HAP-1 (cell line): ENCODE measurements at regions not wholly inside any gene's neighbourhood (a gene's known extent, or its start where the extent isn't known, plus 50 kb on each side); places are given as distances from the start of the nearest gene placed in this dataset.
A peak's percentile ranks its signal among the peaks of the same experiment; 100 is the strongest.

Experiments used
- DNase-seq, 2 experiments: peaks; one replicate each; pipeline ENCODE4 v3.0.0-alpha.2; 2016 to 2020; ENCODE audit warnings: low spot score in 2 of 2
- H3K27me3 ChIP-seq: fragments of 250-450 bp; sonication (Bioruptor Pico); 2 replicates; pipeline ENCODE4 v1.5.1; 2020; ENCODE audit warnings: low read depth, mild to moderate bottlenecking, moderate library complexity
- H3K36me3 ChIP-seq: fragments of 250-450 bp; sonication (Bioruptor Pico); replicated peaks from 2 replicates; pipeline ENCODE4 v1.5.1; 2020; ENCODE audit warnings: mild to moderate bottlenecking
- H3K4me1 ChIP-seq: fragments of 250-450 bp; sonication (Bioruptor Pico); 2 replicates; pipeline ENCODE4 v1.5.1; 2020; ENCODE audit warnings: mild to moderate bottlenecking
- H3K4me3 ChIP-seq: fragments of 250-450 bp; sonication (Bioruptor Pico); 2 replicates; pipeline ENCODE4 v1.5.1; 2020; ENCODE audit warnings: mild to moderate bottlenecking, moderate library complexity
- H3K9me3 ChIP-seq: fragments of 250-450 bp; sonication (Bioruptor Pico); 2 replicates; pipeline ENCODE4 v1.5.1; 2020; ENCODE audit warnings: mild to moderate bottlenecking, moderate library complexity
- in situ Hi-C: fragments of 300-500 bp; cut with MboI; formaldehyde crosslinking; loops from 3 replicates; pipeline ENCODE4 v1.14.3; 2020; ENCODE audit warnings: low sequenced_read_pairs, inconsistent platforms, mixed read lengths

DNA sequence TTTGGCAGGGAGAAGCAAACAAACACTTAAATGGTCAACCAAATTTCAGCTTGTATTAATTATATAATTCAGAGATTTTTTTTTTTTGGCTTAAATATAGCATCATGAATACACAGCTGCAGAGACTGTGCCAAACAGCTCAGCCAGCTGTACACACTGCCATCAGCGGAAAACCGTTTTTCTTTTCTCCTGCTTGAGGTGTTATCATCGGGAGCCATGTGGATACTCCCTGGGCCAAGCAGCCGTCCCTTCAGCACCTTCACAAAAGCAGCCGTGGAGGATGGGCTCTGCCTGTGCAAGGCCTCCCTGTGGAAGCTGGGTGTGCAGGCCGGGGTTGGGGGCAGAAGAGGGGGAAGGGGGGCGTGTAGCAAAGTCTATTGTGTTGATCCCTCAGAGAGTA, 85.0 kb downstream of the NUF2 start:
- in situ Hi-C loops: loop anchor here (25.0 kb wide), 3 partner anchors 131 to 1381 kb away; no protein-coding TSS in a partner anchor
- DNase-seq: no peak
- no peaks in the 10 kb centered on the region for H3K27me3 ChIP-seq

DNA sequence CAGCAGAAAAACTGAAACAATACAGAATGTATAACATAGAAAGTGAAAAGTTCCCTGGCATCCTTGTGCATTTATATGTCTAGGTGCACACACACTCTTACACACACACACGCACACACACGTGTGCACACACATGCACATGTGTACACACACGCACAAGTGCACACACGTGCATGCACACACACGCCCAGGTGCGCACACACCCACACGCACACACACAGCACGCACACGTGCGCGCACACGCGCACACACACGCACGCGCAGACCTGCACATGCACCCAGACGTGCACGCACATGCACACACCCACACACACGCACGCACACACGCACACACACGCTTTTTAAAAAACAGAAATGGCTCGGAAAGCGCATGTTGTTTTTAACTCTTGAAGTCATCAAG, 86.5 kb downstream of the NUF2 start:
- H3K27me3 ChIP-seq: no peaks in the 10 kb centered on the region
- H3K36me3 ChIP-seq: no peaks in the 10 kb centered on the region
- in situ Hi-C loops: loop anchor here (25.0 kb wide), 3 partner anchors 129 to 1379 kb away; no protein-coding TSS in a partner anchor
- no peaks in the 10 kb centered on the region for H3K9me3 ChIP-seq
- no peaks in the 10 kb centered on the region for H3K4me1 ChIP-seq
- DNase-seq: no peak
- no peak overlapping the region for H3K4me3 ChIP-seq

More for the DNA sequence above, 85.0 kb downstream of the NUF2 start:
- Histone ChIP-seq H3K4me3 (no peak overlapping the region), H3K9me3 (no peaks in the 10 kb centered on the region), H3K4me1 (no peaks in the 10 kb centered on the region), H3K36me3 (no peaks in the 10 kb centered on the region)

DNA sequence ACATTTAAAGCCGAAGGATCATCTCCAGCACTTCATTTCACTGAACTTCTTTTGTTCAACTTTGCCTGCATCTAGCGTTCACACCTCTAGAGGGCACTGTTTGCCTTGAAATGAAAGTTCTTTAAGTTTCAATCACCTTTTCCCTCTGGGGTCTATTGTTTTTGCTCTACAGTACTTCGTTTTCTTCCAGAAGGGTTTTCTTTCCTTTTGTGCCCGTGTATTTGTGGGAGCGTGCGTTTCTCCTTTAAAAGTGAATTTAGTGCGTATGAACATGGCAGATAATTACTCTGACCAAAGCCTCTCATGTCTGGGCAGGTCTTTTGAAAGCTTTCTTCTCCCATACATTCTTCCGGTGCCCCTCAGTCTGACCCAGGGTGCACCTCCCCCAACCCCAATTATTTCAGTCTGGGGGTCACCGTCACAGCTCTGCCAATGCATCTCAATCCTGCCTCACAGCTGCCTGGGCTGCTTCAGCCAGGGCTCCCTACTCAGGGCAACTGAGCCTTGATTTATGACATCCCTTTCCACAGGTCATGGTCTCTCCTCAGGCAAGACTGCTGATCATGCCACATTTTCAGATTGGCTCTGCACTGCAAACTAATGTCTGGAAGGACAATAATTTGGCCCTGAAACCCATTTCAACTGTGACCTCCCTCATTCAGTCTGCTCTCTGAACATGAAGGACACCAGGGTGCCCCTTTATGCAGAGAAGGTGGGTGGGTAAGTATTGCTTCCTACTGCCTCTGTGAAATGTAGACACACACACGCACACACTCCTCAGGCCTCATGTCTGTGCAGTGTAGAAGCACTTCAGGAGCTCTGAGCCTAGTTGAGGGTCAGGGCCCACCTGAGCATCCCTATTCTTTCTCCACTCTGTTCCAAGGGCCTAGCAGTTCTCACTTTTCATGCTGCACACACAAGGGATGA, 88.6 kb downstream of the NUF2 start:
- in situ Hi-C loops: loop anchor here (10.0 to 25.0 kb wide), 4 partner anchors 127 to 1377 kb away; no protein-coding TSS in a partner anchor
- Histone ChIP-seq H3K4me3 (no peak overlapping the region), H3K4me1 (no peaks in the 10 kb centered on the region)

DNA sequence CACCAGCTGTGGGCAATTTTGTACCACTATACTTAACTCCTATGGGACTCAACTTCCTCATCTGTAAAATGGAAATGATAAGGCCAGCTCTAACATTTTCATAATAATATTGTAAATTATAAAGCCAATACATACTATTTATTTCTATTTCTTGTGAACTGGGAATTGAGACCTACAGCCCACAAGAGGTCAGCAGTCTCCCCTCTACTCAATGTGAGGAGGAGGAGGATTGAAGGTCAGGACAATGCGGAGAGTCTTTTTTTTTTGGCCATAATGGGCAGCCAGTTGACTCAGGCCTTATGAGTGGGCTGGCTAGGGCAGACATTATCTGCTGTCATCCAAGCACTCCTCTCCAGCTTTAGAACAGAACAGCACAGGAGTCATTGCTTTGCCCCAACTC, 90.5 kb downstream of the NUF2 start:
- H3K4me1 ChIP-seq: no peaks in the 10 kb centered on the region
- in situ Hi-C loops: loop anchor here (10.0 to 25.0 kb wide), 4 partner anchors 125 to 1375 kb away; no protein-coding TSS in a partner anchor
- DNase-seq: no peak
- no peaks in the 10 kb centered on the region for H3K9me3 ChIP-seq
- no peak overlapping the region for H3K4me3 ChIP-seq
- no peaks in the 10 kb centered on the region for H3K27me3 ChIP-seq
- no peaks in the 10 kb centered on the region for H3K36me3 ChIP-seq

More for the DNA sequence above, 88.6 kb downstream of the NUF2 start:
- Histone ChIP-seq H3K36me3 (no peaks in the 10 kb centered on the region), H3K9me3 (no peaks in the 10 kb centered on the region), H3K27me3 (no peaks in the 10 kb centered on the region)
- peak; percentile 72 to 81 for DNase-seq

DNA sequence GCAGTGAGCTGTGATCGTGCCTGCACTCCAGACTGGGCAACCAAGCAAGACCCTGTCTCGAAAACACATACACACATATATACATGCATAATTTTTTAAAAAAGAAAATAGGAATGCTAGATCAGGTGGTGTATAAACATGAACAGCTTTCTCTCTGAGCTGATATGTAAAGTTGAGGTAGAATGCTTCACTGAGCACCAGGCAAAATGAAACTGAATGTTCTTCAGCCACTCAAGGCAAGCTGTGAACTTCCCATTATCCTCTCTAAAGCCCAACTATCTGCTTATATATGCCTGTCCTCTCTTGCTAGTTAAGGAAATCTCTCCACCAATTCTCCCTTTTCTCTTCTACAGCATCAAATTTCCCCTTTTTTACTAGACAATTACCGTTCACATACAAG, 93.0 kb downstream of the NUF2 start:
- H3K4me1 ChIP-seq: no peaks in the 10 kb centered on the region
- DNase-seq: no peak
- H3K9me3 ChIP-seq: no peaks in the 10 kb centered on the region
- no peaks in the 10 kb centered on the region for H3K27me3 ChIP-seq
- H3K36me3 ChIP-seq: no peaks in the 10 kb centered on the region
- in situ Hi-C loops: loop anchor here (10.0 to 25.0 kb wide), 4 partner anchors 123 to 1373 kb away; no protein-coding TSS in a partner anchor
- no peak overlapping the region for H3K4me3 ChIP-seq

DNA sequence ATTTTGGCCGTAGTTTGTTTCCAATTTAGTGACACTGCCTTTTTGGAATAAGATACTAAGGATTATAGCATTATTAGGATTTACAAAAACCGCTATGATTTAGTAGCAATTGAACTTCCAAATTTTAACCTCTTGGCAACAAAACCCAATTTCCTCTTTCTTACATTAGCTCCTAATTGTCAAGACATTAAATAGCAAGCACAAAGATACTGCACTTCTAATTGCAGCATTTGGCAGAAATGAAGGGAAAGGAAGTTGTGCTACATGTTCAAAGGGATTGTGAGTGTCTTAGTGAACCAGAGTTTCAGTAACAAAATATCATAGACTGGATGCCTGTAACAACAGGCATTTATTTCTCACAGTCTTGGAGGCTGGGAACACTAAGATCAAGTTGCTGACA, 99.9 kb downstream of the NUF2 start:
- H3K9me3 ChIP-seq: no peaks in the 10 kb centered on the region
- H3K27me3 ChIP-seq: no peaks in the 10 kb centered on the region
- in situ Hi-C loops: loop anchor here (25.0 kb wide), 3 partner anchors 116 to 1366 kb away; no protein-coding TSS in a partner anchor
- no peaks in the 10 kb centered on the region for H3K36me3 ChIP-seq
- H3K4me3 ChIP-seq: no peak overlapping the region
- no peak for DNase-seq
- peaks cover 5% of the 10 kb centered on the region for H3K4me1 ChIP-seq

DNA sequence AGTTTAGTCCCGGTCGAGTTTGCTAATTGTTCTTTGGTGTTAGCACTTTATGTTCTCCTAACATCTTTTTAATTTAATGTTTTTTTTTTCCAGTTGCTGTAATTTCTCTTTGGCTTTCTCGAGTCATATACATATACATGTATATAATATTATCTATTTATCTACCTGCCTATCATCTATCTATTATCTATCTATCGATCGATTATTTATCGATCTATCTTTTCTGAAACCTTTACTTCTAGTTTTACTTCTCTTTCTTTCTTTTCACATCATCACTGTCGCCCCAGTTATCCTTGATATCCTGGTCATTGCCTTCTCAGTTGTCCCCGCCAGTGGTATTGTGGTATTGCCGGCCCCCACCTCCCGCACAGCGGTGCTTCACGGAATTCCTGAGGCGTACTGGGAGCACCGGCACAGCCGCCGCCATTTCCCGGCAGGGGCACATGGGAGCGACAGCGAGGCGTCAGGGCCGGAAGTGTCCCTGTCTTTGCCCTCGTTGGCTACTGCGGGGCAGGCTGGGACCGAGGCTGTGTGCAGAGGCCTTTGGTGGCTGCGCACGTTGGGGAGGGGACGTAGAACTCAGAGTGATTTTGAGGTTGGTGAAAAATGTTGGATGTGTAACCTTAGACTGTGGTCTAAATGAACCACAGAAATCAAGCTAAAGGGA, 101.1 kb downstream of the NUF2 start:
- H3K4me3 ChIP-seq: no peak overlapping the region
- no peaks in the 10 kb centered on the region for H3K36me3 ChIP-seq
- in situ Hi-C loops: loop anchor here (25.0 kb wide), 3 partner anchors 114 to 1364 kb away; no protein-coding TSS in a partner anchor
- no peak for DNase-seq
- H3K4me1 ChIP-seq: peaks cover 11% of the 10 kb centered on the region
- H3K9me3 ChIP-seq: no peaks in the 10 kb centered on the region
- no peaks in the 10 kb centered on the region for H3K27me3 ChIP-seq

DNA sequence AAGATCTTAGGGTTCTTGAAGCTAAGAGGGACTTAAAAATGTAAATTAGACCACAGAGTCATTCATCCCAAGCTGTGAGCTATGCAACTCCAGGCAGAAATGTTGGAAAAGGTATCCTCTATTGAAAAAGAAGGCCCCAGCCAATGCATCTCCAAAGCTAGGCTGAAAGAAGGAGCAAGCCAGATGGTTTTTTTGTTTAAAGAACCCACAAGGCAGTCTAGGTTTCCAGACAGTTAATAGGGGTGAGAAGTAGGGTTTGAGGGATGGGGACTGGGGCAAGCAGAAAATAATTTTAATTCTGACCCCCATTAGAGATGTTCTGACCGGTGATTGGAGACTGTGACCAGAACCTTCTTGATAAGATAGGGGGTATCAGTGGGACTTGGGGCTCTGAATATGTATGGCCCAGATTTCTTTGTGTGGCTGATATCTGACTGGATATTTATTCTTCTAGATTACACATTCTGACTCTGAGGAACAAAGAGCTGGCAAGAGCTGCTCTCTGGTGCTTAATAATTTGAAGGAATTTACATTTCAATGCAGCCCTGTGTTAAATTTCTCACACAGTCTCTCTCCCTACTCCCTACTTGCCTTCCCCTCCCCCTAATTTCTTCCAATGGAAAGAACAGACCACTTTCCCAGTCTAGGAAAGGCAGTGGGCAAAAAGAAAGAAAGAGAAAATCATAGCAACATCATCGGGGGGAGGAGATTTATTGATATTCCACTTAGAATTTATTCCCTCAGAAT, 104.9 kb downstream of the NUF2 start:
- peak; percentile 28 to 89 for DNase-seq
- peaks cover 11% of the 10 kb centered on the region for H3K4me1 ChIP-seq
- no peak overlapping the region for H3K4me3 ChIP-seq
- no peaks in the 10 kb centered on the region for H3K9me3 ChIP-seq
- H3K27me3 ChIP-seq: no peaks in the 10 kb centered on the region
- in situ Hi-C loops: no loop called here
- H3K36me3 ChIP-seq: no peaks in the 10 kb centered on the region

DNA sequence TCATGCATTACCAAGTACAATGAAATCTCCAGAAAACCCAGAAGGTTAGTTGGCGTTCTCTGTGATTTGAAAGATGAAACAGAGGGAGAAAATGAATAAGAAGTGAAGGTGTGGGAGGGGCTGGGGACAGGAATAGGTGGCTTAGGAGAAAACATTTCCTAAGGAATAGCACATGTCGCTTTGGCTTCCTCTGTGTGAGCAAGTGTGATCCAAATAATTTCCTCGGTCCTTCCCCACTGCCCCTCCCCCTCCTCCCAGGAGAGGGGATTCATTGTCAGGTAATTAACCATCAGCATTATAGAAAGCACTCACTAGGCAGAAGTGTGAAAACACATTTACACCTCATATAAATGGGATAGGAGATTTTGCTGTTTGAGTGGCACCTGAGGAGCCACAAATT, 105.5 kb downstream of the NUF2 start:
- no peak overlapping the region for H3K4me3 ChIP-seq
- H3K4me1 ChIP-seq: peaks cover 11% of the 10 kb centered on the region
- in situ Hi-C loops: no loop called here
- no peaks in the 10 kb centered on the region for H3K9me3 ChIP-seq
- H3K36me3 ChIP-seq: no peaks in the 10 kb centered on the region
- H3K27me3 ChIP-seq: no peaks in the 10 kb centered on the region
- peak in 1 of 2 experiments; percentile 13 for DNase-seq

DNA sequence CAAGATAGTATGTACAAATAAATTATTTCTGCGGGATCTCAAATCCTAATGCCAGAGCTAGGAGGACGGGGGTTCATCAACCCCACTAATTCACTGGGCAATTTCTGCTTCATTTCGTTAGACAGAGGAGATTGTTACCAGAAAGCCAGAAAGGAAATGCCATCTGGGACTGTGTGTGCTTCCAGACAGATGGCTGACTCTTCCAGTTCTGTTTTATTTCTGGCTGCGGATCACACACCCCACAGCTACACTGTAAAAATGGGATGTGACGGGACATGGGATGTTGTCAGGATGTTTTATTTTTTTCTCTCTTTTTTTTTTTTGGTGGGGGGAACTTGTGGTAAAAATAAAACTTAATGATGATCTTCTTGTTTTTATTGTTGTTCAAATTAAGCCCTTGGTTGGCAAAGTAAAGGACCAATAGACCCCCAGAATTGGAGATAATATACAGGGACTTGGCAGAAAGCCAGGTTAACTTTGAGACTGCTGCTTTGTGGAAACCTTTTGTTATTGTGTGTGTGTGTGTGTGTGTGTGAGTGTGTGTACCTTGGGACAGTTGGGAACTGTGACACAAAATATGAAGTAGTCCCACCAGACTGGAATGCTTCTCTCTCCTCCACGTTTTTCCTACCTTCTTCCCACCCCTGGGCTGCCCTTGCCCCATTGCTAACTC, 114.5 kb downstream of the NUF2 start:
- Histone ChIP-seq H3K4me1 (peaks cover 4% of the 10 kb centered on the region; the same call in 1 of the 2 replicates), H3K9me3 (no peaks in the 10 kb centered on the region), H3K4me3 (no peak overlapping the region), H3K27me3 (no peaks in the 10 kb centered on the region), H3K36me3 (no peaks in the 10 kb centered on the region)
- in situ Hi-C loops: no loop called here
- no peak for DNase-seq

DNA sequence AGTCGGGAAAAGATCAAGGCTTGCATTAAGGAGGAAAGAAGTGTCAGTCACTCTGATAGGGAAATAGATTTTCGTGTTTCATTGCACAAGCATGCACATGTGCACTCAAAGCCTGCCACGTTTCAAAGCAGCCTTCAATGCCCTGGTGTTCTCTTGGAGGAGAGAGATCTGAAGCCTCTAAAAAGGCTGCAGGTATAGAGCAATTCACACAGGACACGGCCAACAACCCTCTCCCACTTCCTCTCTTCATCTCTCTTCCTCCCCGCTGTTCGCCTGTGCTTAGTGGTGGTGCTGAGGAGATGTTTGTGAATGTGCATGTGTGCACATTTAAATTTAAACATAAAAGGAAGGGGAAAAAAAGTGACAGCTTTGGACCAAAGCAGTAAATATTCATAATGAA, 117.7 kb downstream of the NUF2 start:
- DNase-seq: no peak
- H3K36me3 ChIP-seq: no peaks in the 10 kb centered on the region
- H3K27me3 ChIP-seq: no peaks in the 10 kb centered on the region
- no peak overlapping the region for H3K4me3 ChIP-seq
- in situ Hi-C loops: no loop called here
- H3K4me1 ChIP-seq: peaks cover 4% of the 10 kb centered on the region; the same call in 1 of the 2 replicates
- no peaks in the 10 kb centered on the region for H3K9me3 ChIP-seq

DNA sequence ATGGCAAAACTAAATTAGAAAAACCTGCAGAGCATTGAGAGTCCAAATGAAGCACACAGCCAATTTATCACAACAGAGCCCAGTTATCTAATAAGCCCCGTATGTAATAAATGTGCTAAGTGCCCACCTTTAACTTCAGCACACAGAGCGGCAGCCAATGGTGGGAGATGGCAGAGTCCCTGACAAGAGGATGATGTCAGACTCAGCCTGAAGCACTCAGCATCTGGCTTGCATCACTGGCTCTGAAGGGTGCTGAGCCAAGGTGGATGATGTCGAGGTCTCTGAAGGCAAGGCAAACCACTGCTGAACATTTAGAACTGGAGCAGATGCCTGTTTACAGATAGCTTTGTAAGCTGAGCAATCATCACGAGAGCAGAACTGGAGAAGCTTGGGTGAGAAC, 118.3 kb downstream of the NUF2 start:
- Histone ChIP-seq H3K27me3 (no peaks in the 10 kb centered on the region), H3K4me3 (no peak overlapping the region), H3K9me3 (no peaks in the 10 kb centered on the region), H3K36me3 (no peaks in the 10 kb centered on the region), H3K4me1 (peaks cover 4% of the 10 kb centered on the region; the same call in 1 of the 2 replicates)
- DNase-seq: no peak
- in situ Hi-C loops: no loop called here
